WERI-Rb-1 (cell line): ENCODE measurements at regions not wholly inside any gene's neighbourhood (a gene's known extent, or its start where the extent isn't known, plus 50 kb on each side); places are given as distances from the start of the nearest gene placed in this dataset.
"Not testable (repeated sequence)": the region's sequence is repeated elsewhere in the genome, so short reads cannot be mapped to it uniquely, and the experiment has no call there.

ENCODE experiments used
- DNase-seq: peaks from one replicate; pipeline ENCODE4 v3.0.0-alpha.2; 2020
- H3K27ac ChIP-seq: fragments of 250-450 bp; sonication (Bioruptor Pico); 2 replicates; pipeline ENCODE4 v1.5.1; 2020; ENCODE audit warnings: mild to moderate bottlenecking, moderate library complexity
- H3K27me3 ChIP-seq: fragments of 250-450 bp; sonication (Bioruptor Pico); 2 replicates; pipeline ENCODE4 v1.5.1; 2021; ENCODE audit warnings: mild to moderate bottlenecking, low read depth, moderate library complexity; ENCODE audit not compliant: insufficient read depth, severe bottlenecking
- H3K36me3 ChIP-seq: fragments of 250-450 bp; sonication (Bioruptor Pico); 2 replicates; pipeline ENCODE4 v1.5.1; 2020; ENCODE audit warnings: mild to moderate bottlenecking, moderate library complexity
- H3K4me3 ChIP-seq: 2 replicates; pipeline ENCODE4 v1.5.1; 2011; ENCODE audit warnings: low read depth, mild to moderate bottlenecking, control low read depth, low read length
- H3K9me3 ChIP-seq: fragments of 250-450 bp; sonication (Bioruptor Pico); 2 replicates; pipeline ENCODE4 v1.5.1; 2021; ENCODE audit warnings: mild to moderate bottlenecking, moderate library complexity; ENCODE audit not compliant: severe bottlenecking
- CTCF ChIP-seq: IDR thresholded peaks from 2 replicates; pipeline ENCODE4 v1.5.1; 2011; ENCODE audit warnings: low read depth, mild to moderate bottlenecking, control low read depth, inconsistent platforms, low read length

- Histone ChIP-seq H3K4me3 (no peak overlapping the region), H3K36me3 (no peaks in the 10 kb centered on the region), H3K27me3 (no peaks in the 10 kb centered on the region), H3K9me3 (no peaks in the 10 kb centered on the region), H3K27ac (no peak overlapping the region)
- DNase-seq, result no peak
- TF ChIP-seq CTCF, result no peak
These were observed 210.6 kb upstream of the IRF2BP2 start for GRCh38 chr1:234820597-234820996.

GRCh38 chr1:234819845-234820244, 209.9 kb upstream of the IRF2BP2 start:
- not testable (repeated sequence) for DNase-seq, H3K4me3 ChIP-seq

GRCh38 chr1:234818040-234818387, 208.0 kb upstream of the IRF2BP2 start:
- H3K9me3 ChIP-seq, DNase-seq, H3K36me3 ChIP-seq, H3K4me3 ChIP-seq, H3K27ac ChIP-seq, H3K27me3 ChIP-seq: not testable (repeated sequence)

More at GRCh38 chr1:234819845-234820244, 209.9 kb upstream of the IRF2BP2 start:
- not testable (repeated sequence) for H3K36me3 ChIP-seq, H3K27ac ChIP-seq, H3K27me3 ChIP-seq, H3K9me3 ChIP-seq

- H3K4me3 ChIP-seq, DNase-seq, H3K27ac ChIP-seq, H3K36me3 ChIP-seq, H3K27me3 ChIP-seq, H3K9me3 ChIP-seq: not testable (repeated sequence)
These were observed 207.5 kb upstream of the IRF2BP2 start for GRCh38 chr1:234817313-234818039.

- DNase-seq, H3K9me3 ChIP-seq, H3K27me3 ChIP-seq, H3K36me3 ChIP-seq, H3K27ac ChIP-seq, H3K4me3 ChIP-seq: not testable (repeated sequence)
These were observed 206.9 kb upstream of the IRF2BP2 start for GRCh38 chr1:234816864-234817263.

- not testable (repeated sequence) for H3K27ac ChIP-seq, DNase-seq
These were observed 206.3 kb upstream of the IRF2BP2 start for GRCh38 chr1:234816186-234816851.

GRCh38 chr1:234815295-234815815, 205.4 kb upstream of the IRF2BP2 start:
- H3K36me3 ChIP-seq, H3K4me3 ChIP-seq, H3K27ac ChIP-seq, DNase-seq, H3K9me3 ChIP-seq, H3K27me3 ChIP-seq: not testable (repeated sequence)

More at GRCh38 chr1:234816186-234816851, 206.3 kb upstream of the IRF2BP2 start:
- not testable (repeated sequence) for H3K4me3 ChIP-seq, H3K9me3 ChIP-seq, H3K36me3 ChIP-seq, H3K27me3 ChIP-seq

GRCh38 chr1:234814235-234814634, 204.3 kb upstream of the IRF2BP2 start:
- DNase-seq, H3K27ac ChIP-seq, H3K9me3 ChIP-seq: not testable (repeated sequence)

GRCh38 chr1:234811824-234812223, 201.8 kb upstream of the IRF2BP2 start:
- H3K27ac ChIP-seq, H3K4me3 ChIP-seq, H3K27me3 ChIP-seq, H3K36me3 ChIP-seq, H3K9me3 ChIP-seq, DNase-seq: not testable (repeated sequence)

More at GRCh38 chr1:234814235-234814634, 204.3 kb upstream of the IRF2BP2 start:
- not testable (repeated sequence) for H3K36me3 ChIP-seq, H3K27me3 ChIP-seq, H3K4me3 ChIP-seq

GRCh38 chr1:234810726-234811125, 200.7 kb upstream of the IRF2BP2 start:
- not testable (repeated sequence) for H3K36me3 ChIP-seq, H3K27me3 ChIP-seq, H3K27ac ChIP-seq, H3K9me3 ChIP-seq, DNase-seq, H3K4me3 ChIP-seq

- not testable (repeated sequence) for DNase-seq, H3K9me3 ChIP-seq, H3K27ac ChIP-seq, H3K36me3 ChIP-seq, H3K27me3 ChIP-seq, H3K4me3 ChIP-seq
These were observed 199.9 kb upstream of the IRF2BP2 start for GRCh38 chr1:234809854-234810245.

- not testable (repeated sequence) for H3K27ac ChIP-seq, H3K27me3 ChIP-seq, H3K4me3 ChIP-seq, H3K36me3 ChIP-seq, DNase-seq, H3K9me3 ChIP-seq
These were observed 199.2 kb upstream of the IRF2BP2 start for GRCh38 chr1:234808943-234809853.

GRCh38 chr1:234808459-234808858, 198.5 kb upstream of the IRF2BP2 start:
- not testable (repeated sequence) for H3K9me3 ChIP-seq, H3K4me3 ChIP-seq, H3K27ac ChIP-seq, H3K27me3 ChIP-seq, DNase-seq, H3K36me3 ChIP-seq
